ENCODE measurements at regions not wholly inside any gene's neighbourhood (a gene's known extent, or its start where the extent isn't known, plus 50 kb on each side); places are given as distances from the start of the nearest gene placed in this dataset.

DNA sequence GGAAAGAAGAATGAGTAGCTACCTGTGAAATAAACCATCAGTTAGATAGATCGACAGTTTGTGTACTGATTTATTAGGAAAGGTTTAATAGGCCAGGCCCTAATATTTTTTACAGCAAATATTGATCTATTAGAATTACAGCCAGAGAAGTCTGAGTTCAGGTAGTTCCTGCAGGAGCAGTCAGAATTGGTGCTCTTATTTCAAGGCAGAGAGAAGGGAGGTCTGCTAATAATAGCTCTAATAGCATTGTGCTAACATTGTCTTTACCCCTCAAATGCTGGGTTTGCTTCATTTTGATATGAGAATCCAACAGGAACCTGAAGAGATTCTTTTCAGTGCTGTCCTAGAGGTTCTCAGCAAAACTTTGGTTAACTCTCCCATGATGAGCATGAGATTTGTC lies 343.8 kb upstream of the NAV3 start:
- TF ChIP-seq, protein P1, sequence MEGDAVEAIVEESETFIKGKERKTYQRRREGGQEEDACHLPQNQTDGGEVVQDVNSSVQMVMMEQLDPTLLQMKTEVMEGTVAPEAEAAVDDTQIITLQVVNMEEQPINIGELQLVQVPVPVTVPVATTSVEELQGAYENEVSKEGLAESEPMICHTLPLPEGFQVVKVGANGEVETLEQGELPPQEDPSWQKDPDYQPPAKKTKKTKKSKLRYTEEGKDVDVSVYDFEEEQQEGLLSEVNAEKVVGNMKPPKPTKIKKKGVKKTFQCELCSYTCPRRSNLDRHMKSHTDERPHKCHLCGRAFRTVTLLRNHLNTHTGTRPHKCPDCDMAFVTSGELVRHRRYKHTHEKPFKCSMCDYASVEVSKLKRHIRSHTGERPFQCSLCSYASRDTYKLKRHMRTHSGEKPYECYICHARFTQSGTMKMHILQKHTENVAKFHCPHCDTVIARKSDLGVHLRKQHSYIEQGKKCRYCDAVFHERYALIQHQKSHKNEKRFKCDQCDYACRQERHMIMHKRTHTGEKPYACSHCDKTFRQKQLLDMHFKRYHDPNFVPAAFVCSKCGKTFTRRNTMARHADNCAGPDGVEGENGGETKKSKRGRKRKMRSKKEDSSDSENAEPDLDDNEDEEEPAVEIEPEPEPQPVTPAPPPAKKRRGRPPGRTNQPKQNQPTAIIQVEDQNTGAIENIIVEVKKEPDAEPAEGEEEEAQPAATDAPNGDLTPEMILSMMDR (IDR thresholded peaks at IDR 0.05; ENCODE audit: insufficient read depth, low read length, poor library complexity, severe bottlenecking), result no peak
- Histone ChIP-seq H3K27me3 (replicated peaks; ENCODE audit: control insufficient read depth, insufficient read depth, low read length) (no peaks in the 10 kb centered on the region), H3K4me3 (replicated peaks; ENCODE audit: low read depth, low read length) (no peak overlapping the region), H3K36me3 (ENCODE audit: control insufficient read depth, insufficient read depth, low read length) (no peaks in the 10 kb centered on the region)
- DNase-seq (ENCODE audit: extremely low read depth, insufficient read length), result no peak

DNA sequence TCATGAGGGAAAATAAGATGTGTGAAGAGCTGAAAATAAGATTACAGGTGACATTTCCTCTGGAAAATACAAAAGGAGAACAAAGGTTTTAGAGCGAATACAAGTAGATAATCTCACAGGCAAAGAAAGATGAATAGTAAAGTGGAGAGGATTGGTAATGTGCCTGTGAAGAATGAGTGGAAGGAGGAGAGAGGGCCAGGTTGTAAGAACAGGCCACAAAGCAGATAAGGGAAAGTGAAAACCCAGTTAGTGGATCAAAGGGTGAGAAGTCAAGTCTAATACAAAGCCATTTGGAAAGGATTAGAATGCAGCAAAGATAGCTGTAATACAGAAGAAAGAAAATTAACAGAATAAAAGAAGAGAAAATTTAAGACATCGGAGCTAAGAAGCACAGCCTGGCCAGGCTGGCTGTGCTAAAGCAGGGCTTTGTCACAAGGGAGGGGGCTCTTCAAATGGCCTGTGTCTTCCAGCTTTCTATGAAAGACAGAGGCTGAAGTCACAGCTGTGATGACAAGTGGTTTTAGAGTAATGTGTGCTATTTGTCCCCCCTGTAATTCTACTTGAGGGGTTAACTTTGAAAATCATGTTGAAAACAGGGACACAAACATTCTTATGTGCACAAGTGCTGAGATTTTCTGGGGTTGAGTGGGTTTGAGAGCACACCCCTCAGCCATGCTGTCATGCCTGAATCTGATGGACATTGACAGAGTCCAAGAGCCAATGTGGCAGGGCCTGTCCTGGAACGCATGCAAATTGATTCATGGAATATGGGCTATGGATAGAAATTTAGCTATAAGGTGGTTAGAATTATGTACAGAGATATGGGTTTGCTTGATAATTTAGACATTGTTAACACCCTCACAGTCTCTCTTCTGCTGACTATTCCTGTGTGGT lies 344.5 kb upstream of the NAV3 start:
- Histone ChIP-seq H3K4me3 (replicated peaks; ENCODE audit: low read depth, low read length) (no peak overlapping the region), H3K36me3 (ENCODE audit: control insufficient read depth, insufficient read depth, low read length) (no peaks in the 10 kb centered on the region), H3K27me3 (replicated peaks; ENCODE audit: control insufficient read depth, insufficient read depth, low read length) (no peaks in the 10 kb centered on the region)
- TF ChIP-seq, protein P1 (IDR thresholded peaks at IDR 0.05; ENCODE audit: insufficient read depth, low read length, poor library complexity, severe bottlenecking), result no peak
- no peak for DNase-seq (ENCODE audit: extremely low read depth, insufficient read length)

DNA sequence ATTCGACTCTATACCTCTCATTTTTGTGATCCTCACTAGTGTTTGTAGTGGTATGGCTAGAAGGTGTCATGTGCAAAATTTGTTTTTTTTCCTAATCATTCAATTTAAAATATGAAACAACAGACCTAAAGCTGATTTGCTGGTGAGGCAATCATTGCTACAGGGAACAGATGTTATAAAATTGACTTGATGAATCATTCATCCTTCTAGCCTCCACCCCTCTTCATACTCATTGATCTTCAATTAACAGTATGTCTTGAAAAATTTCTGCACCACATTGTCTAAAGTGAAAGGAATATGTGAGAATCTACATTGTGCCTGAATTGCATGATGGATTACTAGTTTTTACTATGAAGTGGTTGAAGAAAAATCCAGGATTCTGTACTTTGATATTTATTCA lies 349.0 kb upstream of the NAV3 start:
- TF ChIP-seq, protein P1 (IDR thresholded peaks at IDR 0.05; ENCODE audit: insufficient read depth, low read length, poor library complexity, severe bottlenecking), result no peak
- no peaks in the 10 kb centered on the region for H3K36me3 ChIP-seq (ENCODE audit: control insufficient read depth, insufficient read depth, low read length)
- no peak overlapping the region for H3K4me3 ChIP-seq (replicated peaks; ENCODE audit: low read depth, low read length)
- H3K27me3 ChIP-seq (replicated peaks; ENCODE audit: control insufficient read depth, insufficient read depth, low read length), result no peaks in the 10 kb centered on the region
- no peak for DNase-seq (ENCODE audit: extremely low read depth, insufficient read length)

DNA sequence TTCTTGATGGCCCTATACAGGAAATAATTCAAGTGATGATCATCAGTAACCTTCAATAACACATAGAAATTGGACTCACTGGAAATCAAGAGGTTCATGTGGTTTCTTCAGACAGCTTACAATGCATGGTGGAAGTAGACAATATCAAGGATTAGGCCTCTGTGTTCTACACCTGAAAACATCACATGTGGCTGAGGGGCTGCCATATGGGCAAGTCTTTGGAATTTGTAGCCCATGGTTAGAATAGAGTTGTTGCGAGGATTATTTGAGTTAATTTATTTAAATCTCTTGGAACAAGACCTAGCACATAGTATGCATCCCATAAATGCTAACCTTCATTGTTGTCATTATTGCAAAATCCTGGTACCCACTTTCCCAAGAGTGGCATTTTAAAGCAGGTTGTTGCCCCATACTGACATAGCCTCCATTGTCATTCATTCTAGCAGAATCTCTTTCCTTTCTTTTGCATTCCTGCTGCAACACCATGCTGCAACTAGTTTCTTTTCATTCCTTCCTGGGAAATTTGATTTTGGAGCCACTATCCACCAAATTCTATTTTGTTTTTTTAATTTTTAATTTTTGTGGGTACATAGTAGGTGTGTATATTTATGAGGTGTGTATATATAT lies 352.7 kb upstream of the NAV3 start:
- TF ChIP-seq, protein P1 (IDR thresholded peaks at IDR 0.05; ENCODE audit: insufficient read depth, low read length, poor library complexity, severe bottlenecking), result no peak
- Histone ChIP-seq H3K27me3 (replicated peaks; ENCODE audit: control insufficient read depth, insufficient read depth, low read length) (no peaks in the 10 kb centered on the region), H3K36me3 (ENCODE audit: control insufficient read depth, insufficient read depth, low read length) (no peaks in the 10 kb centered on the region), H3K4me3 (replicated peaks; ENCODE audit: low read depth, low read length) (no peak overlapping the region)
- no peak for DNase-seq (ENCODE audit: extremely low read depth, insufficient read length)

DNA sequence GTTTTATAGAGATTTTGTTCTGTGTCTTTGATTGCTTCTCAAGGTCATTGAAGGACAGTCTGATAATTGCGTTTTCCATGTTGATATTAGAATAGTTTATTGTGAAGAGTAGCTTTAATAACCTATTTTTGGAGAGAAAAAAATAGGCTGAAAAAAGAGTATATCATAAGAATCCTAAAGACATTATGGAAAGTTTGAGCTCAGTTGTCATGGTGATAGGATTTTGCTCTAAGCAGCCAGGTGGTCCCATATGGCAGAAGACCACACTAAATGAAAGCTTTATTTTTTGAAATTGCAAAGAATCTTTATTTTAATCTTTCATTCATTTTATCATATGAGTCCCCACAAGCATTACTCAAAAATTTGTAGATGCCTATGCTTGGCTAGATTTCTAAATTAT lies 358.9 kb upstream of the NAV3 start:
- TF ChIP-seq, protein P1 (IDR thresholded peaks at IDR 0.05; ENCODE audit: insufficient read depth, low read length, poor library complexity, severe bottlenecking), result no peak
- no peaks in the 10 kb centered on the region for H3K27me3 ChIP-seq (replicated peaks; ENCODE audit: control insufficient read depth, insufficient read depth, low read length)
- H3K36me3 ChIP-seq (ENCODE audit: control insufficient read depth, insufficient read depth, low read length), result no peaks in the 10 kb centered on the region
- no peak overlapping the region for H3K4me3 ChIP-seq (replicated peaks; ENCODE audit: low read depth, low read length)
- DNase-seq (ENCODE audit: extremely low read depth, insufficient read length), result no peak
